HG02870 (cell line): ENCODE measurements at regions not wholly inside any gene's neighbourhood (a gene's known extent, or its start where the extent isn't known, plus 50 kb on each side); places are given as distances from the start of the nearest gene placed in this dataset.
A peak's percentile ranks its signal among the peaks of the same experiment; 100 is the strongest.

ENCODE experiments used
- ATAC-seq: cut with Tn5 transposase; IDR thresholded peaks from one replicate; pipeline ENCODE4 v1.9.1; 2021; ENCODE audit warnings: mild to moderate bottlenecking, moderate library complexity; ENCODE audit not compliant: unreplicated experiment

DNA sequence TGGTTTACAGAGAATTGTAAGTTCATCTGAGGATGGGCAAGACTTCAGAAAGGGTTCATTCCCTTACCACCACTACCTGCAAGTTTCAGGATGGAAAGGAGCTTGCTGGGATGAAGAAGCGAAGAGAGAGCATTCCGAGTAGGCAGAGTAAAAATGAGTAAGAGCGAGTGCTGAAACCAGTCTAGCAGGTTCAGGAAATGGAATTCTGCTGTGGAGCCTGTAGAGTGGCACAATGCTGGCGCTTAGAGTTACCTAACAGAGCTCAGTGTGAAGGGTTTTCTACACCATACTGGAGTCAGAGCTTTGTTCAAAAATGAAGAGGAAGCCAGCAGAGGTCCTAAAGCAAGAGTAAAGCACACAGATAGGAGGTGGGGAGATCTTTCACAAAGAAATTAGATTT lies 179.2 kb upstream of the ZC3H12C start:
- no peak for ATAC-seq

DNA sequence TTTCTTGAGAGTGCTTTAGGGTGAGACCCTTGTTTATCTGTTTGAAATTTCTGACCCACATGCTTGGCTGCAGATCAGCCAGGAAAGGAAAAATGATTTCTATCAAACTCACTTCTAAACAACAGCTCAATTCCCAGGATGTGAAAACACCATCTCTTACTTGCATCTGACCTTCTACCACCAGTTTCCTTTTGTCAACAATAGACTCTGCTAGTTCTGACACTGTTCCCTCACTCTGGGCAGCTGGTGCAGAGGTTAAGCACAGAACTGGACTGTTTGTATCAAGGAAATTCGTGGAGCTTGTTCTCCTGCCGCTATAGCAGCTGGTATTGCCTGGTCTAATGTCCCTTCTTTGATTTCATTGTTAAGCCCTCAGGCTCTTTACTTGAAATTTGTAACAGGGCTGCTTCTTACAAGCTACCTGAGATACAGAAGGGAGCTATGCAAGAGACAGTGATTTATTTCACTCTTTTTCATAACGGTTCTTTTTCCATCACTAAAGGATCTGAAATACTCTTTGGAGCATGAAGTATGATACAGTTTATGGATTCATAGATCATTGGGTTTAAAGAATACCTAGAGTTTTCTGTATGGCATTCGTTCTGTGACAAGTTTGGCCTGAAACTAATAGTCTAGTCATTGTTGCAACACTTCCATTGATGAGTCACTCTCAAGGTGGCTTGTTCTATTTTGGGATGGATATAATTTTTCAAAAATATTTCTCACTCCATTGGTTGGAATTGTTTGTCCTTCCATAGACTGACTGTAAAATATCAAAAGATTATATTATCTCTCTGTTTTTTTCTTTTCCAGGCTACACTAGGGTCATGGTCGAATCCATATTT lies 178.2 kb upstream of the ZC3H12C start:
- peak; percentile 42 for ATAC-seq

DNA sequence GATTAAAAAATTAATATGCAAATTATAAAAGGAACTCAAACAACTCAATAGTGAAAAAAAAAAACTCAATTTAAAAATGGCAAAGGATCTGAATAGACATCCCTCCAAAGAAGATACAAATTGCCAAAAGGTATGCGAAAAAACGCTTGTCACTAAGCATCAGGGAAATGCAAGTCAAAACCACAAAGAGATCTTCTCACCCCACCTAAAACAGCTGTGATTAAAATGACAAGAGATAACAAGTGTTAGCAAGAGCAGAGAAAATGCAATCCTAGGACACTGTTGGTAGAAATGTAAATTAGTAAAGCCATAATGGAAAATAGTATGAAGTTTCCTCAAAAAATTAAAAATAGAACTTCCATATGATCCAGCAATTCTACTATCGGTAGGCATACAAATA lies 166.3 kb upstream of the ZC3H12C start:
- no peak for ATAC-seq

DNA sequence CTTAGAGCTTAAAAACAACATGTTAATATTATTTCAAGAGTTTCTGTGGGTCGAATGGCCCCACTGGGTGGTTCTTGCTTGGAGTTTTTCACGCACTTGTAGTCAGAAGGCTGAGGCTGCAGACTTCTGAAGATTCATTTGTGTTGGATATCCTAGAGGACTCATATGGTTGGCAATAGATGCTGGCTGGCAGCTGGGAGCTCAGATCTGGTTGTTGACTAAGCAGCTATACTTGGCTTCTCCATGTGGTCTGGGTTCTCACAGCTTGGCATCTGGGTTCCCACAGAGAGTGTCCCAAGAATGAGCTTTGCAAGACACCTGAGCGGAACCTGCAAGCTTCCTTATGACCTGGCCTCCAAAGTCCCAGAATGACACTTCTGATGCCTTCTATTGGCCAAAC lies 163.9 kb upstream of the ZC3H12C start:
- no peak for ATAC-seq

DNA sequence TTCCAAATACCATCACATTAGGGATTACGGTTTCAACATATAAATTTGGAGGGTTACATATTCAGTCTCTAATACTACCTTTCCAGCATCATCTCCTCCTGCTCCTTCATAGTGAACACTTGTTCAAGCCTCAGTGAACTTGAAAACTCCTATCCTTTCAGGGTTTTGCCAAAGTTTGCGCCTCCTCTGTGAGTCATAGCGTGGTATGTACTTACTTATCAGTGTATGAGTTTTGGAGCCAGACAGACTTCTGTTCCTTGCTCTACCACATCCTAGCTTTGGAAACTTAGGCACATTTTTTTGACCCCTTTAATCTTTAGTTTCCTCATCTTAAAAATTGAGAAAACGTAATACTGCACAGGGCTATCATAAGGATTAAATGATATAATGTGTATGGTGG lies 160.1 kb upstream of the ZC3H12C start:
- no peak for ATAC-seq

DNA sequence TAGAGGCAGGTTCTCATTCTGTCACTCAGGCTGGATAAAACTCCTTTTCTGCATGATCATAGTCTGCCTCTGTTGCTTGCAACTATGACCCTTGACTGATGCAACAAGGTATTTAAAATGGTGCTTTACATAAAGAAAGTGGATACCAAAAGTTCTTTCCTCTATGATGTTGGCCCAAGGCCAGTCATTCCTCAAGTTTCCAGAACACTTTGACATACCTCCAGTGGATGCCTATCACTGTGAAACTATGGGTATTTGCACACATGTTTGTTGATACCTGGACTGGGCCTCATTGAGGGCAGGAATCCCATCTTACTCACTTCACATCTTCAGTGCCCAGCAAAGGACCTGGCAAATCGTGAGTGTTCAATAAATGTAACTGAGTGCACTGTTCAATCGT lies 159.0 kb upstream of the ZC3H12C start:
- ATAC-seq, result no peak

DNA sequence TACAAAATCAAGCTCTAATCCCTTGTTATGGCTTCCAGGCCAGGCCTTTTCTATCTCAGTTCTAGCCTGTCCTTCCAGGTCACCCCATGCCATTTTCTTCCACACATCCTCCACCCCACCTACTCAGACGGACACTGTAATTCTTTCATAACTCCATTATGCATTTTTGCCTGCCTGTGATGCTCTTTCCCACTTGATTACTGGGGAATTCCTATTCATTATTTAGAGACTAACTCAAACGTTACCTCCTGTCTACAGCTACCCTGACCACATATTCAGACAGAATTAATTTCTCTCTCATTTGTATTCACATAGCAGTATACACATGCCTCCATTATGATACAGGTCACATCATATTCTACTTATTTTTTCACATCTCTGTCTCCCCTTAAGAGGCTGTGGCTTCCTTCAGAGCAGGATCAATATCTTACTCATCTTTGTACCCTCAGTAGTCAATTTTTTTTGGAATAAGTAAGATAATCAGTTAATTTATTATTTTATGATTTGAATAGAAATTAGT lies 156.5 kb upstream of the ZC3H12C start:
- ATAC-seq, result no peak

DNA sequence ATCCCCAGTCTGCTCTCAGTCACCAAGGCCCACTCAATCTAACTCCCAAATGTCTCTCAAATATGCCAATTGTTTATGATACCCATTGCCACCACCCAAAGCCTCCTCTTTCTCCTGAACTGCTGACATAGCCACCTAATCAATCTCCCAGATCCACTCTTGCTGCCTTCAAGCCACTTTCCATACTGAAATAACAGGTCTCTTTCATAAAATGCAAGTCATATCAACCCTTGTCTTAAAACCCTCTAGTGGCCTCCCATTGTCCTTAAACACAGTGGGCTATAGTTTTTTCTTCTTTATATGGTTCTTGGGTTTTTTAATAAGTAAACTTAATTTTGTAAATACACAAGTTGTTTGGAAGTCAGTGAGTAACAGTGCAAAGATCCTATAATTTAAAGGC lies 155.2 kb upstream of the ZC3H12C start:
- no peak for ATAC-seq

DNA sequence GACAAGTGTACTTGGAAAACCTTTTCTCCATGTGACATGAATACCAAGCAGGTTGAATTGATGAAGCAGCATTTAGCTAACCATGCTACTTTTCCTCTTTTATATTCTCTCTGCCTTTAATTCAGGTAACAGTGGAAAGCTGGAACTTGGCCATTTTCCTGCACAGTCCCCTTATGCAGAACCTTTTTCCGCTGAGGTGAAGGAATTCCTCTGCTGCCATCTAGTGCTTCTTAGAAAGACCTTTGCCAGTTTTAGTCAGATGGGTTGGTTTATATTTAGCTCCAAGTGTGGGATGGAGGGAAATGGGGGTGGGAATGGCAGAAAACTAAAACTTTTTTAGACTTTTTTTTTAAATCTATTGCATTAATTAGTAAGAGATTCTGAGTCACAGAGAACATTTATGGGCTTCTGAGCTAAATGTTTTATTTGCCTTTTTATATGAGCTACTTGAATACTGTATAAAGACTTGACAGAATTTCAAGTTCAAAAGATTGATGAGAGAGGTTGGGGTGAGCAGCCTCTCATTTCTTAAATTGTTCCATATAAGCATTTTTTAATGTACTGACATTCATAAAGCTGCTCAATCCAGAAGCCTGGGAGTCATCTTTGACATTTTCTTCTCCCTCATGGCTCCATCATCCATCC lies 153.9 kb upstream of the ZC3H12C start:
- peak; percentile 78 for ATAC-seq

DNA sequence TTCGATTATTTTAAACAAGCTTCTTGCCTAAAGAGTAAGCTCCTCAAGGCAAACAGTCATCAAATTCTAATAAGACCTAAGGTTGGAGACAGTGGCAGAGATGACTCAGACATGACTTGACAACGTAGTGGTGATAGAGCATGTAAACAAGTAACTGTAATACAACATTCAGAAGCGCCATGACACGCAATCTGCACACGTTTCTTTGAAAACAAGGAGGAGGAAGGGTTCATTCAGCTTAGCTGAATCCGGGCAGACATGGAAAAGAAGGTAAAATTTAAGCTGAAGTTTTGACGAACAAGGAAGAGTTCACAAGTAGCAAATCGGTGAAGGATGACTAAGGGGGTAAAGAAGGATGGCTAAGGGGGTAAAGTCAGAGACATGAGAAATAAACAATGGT lies 152.4 kb upstream of the ZC3H12C start:
- ATAC-seq, result no peak

DNA sequence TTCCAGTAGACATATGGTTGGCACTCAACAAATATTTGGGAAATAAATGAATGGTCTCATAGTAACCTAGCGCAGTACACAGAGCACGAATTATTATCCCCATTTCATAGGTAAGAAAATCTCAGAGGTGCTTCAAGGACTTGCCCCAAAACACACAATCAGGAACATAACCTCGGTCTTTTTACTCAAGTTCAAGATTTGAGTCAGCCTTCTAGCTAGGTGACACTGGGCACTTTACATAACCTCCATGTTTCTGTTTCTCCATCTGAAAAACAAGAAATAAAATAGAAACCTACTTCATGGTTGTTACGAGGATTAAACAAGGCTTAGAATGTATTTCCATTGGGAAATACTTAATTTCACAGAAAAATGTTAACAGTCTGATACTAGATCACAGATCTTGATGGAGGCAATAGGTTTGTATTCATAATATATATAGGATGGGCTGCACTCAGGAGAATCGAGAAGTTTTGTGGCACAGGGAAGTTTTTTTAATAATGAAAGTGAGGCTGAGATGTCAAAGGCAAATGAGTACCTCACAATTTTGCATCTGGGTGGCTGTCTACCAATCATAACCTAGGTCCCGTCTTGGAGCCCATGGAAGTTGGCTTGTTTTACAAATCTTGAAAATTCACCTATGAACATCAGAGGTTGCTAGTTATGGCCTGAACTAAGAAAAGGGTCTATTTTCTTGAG lies 147.4 kb upstream of the ZC3H12C start:
- ATAC-seq, result peak; percentile 64

DNA sequence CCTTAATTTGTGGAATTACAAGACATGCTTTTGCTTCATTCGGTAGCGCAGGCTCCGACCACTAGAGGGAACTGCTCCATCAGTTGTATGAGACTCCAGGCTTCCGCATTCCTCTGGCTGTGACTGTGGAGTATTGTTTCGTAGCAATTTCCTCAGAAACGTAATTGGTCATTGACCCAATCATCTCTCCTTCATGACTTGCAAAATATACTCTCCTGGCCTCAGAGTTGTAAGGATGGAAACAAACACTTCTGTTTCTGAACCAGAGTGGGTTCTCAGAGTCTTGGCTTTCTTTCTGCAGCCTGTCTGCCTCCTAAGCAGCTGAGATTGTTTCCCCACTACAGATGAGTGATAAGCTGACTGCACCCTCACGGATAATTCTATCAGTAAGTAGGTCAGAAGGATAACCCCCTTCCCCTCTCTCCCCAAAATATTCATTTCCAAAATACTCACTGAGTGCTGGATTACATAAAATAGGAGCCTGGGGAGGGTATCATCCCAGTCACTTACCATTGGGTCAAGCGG lies 146.8 kb upstream of the ZC3H12C start:
- ATAC-seq, result peak; percentile 87

DNA sequence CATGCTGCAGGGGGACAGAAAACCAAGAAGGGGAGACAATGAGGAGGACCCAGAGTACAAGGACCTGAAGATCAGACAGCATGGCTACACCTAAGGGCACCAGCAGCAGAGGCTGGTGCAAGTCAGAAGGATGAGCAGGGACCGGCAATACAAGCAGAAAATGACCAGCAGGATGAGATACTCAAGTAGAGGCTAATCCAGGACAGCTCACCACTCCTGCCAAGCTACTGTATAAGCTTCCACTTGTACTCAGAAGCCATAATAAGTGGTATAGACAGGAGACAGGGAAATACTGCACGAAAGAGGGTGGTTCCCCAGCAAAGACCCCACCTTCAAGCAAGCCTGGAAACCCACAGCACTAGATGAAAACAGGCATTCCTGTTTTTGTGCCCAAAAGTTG lies 138.7 kb upstream of the ZC3H12C start:
- ATAC-seq, result no peak

DNA sequence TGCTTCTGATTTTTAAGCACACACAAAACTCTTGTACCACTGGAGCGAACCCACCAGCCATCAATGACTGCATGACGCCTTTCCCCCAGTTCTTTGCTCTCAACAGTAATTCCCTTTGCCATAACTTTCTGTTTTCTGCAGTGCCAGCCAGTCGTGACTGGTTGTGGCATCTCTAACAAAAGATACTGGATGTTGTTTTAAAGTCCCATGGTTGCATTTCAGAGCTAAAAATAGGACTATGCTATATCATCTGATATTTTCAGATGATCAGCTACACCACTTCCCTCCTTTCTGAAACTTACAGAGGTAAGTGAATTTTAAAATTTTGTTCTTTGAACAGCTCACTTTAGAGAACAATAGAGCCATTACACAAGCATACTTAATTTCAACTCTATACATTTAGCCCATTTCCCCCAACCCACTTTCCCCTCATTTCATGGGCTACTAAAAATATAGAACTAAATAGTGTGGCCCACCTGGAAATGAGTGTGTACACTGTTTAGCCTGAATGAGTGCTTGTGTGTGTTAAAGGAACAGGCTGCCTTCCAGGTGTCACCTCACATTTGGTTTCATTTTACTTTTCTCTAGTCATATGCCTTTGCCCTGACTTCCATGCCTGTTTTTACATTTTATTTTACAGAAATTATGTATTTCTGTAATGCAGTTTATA lies 136.9 kb upstream of the ZC3H12C start:
- peak; percentile 73 for ATAC-seq

DNA sequence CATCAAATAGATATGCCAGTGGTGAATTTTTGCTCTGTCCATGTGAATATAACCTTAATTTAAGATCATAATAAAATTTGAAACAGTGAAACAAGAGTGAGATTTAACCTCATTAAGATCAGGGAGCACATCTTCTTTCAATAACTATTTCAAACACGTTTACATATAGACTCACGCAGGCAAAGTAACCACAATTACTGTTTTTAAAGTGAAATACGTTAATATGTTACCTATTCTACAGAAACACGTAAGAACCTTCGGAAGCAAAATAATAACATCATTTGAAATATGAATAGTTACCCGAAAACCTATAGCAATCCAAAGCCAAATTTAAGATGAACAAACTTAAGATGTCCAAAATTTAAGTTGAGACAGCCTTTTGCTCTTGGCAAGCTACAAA lies 136.2 kb upstream of the ZC3H12C start:
- peak; percentile 37 for ATAC-seq

DNA sequence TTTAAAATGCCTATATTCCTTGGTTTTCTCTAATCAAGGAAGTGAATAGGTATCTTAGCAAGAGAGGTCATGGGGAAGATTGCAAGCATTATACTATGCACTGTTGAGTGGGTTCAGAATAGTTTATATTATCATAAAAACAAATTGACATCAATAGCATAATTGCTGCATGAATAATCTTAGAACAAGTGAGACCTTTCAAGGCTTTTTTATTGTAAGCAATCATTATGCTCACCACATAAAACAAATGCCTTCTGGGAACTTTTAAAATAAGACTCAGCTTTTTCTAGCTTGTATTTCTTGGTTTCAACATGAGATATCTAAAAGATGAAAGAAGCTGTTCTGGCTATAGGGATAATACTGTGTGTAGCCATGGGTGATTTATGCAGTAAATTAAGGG lies 135.6 kb upstream of the ZC3H12C start:
- ATAC-seq, result no peak

DNA sequence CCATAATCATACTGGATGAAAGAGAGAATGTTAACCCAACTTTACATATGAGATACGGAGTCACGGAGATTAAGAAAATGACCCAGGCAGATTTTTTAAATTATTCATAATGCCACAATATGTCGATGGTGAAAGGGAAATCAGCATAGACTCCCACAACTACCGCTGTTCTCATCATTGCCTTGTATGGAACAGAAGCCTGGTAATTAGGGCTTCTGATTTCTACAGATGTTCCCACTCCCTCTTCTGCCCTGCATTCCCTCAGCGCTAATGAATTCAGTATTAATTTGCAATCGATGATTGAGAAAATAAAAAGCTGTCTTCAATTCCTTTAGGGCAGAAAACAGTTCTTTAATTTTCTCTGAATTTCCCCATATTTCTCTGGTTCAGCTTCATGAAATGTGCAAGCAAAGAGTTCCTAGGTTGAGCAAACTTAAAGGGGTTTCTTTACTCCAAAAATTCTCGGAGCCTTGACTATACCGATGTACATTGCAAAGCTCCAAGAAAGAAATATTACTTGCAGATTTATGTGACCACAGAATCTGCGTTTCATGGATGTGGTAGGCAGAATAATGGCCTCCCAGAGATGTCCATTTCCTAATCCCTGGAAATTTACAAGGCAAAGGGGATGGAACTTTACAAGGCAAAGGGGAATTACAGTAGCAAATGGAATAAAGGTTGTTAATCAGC lies 134.9 kb upstream of the ZC3H12C start:
- no peak for ATAC-seq

DNA sequence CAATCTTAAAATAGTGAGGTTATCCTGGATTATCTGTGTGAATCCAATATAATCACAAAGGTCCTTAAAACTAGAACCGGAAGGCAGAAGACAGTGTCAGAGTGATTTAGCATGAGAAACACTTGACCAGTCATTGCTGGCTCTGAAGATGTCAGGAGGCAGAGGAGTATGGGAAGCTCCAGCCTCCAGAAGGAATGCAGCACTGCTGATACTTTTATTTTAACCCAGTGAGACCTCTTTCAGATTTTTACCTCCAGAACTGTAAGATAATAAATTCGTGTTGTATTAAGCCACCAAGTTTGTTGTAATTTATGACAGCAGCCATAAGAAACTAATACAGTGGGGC lies 134.4 kb upstream of the ZC3H12C start:
- no peak for ATAC-seq

DNA sequence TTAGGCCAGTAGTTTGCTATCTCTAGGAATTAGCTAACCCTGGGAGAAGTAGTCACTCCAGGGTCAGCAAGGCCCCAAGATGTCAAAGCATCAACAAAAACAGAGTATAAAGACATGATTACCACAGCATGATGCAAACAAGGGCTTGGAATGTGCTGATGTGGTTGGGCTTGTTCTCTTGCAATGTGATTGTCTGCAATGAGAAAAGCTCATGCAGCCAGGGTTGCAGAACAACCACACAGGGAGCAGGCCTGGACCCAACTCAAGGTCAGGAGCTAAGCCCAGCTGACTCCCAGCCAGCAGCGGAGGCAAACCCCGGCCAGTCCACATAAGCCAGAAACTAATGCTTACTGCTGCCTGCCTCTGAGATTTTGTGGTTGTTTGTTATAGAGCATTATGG lies 132.4 kb upstream of the ZC3H12C start:
- no peak for ATAC-seq

DNA sequence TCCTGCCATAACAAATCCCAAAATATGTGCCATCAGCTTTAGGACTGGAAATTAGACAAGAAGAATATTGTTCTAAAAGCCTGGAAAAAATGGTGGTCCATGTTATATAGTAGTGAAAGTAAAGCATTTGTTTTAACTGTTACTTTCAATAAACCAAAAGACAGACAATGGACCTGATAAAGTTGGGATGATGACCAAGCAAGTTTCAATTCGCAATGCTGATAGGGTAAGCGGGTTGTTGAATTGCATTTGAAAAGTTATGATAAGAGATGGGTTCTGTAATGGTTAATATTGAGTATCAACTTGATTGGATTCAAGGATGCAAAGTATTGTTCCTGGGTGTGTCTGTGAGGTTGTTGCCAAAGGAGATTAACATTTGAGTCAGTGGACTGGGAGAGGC lies 131.9 kb upstream of the ZC3H12C start:
- no peak for ATAC-seq

DNA sequence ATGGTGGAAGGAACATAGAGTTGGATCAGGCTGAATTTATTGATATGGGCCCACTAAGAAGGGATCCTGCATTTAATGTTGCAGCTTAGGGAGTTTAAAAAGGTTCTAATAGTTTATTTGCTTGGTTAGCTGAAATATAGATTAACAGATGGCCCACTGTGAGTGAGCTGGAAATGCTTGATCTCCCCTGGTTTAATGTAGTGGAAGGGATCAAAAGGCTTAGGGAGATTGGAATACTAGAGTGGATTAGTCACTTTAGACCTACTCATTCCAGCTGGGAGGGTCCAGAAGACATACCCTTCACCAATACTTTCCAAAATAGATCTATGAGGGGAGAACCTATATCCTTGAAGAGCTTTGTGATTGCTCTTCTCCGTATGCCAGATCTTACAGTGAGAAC lies 130.1 kb upstream of the ZC3H12C start:
- ATAC-seq, result no peak
